Ecto neural progenitor cell (in vitro differentiated cells): ENCODE measurements at regions not wholly inside any gene's neighbourhood (a gene's known extent, or its start where the extent isn't known, plus 50 kb on each side); places are given as distances from the start of the nearest gene placed in this dataset.
"Not testable (repeated sequence)": the region's sequence is repeated elsewhere in the genome, so short reads cannot be mapped to it uniquely, and the experiment has no call there.

Source experiments
- DNase-seq: peaks from one replicate; pipeline ENCODE4 v3.0.0-alpha.2; 2018; ENCODE audit warnings: low spot score

DNA sequence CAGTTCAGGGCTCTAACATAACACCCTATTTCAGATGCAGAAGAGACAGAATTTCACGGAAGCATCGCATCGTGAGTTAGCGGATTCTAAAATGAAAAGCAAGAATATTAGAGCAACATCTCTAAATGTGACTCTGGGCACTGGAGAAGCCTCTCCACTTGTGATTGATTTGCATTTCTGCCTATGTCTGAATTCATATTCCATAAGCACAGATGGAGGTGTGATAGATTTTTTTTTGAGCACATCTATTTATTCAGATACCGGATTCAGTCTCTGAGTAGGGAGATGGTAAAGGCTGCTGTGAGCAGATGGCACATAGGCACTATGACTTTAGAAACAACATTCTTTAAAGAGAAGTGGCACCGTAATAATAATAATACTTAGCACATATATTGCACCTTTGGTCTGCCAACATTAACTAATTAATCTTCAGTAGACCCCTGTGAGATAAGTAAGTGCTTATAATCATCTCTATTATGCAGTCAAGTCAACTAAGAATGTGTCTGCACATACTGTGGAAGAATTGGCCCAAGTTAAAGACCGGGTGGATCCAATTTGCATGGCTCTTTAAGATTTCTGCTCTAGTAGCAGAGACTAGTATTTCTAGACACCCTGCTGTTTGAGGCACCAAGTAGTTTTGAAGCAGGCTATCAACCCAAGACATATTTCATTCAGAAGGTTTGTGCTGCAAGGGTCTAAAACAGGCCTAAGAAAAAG lies 685.0 kb downstream of the CETN3 start:
- no peak for DNase-seq

DNA sequence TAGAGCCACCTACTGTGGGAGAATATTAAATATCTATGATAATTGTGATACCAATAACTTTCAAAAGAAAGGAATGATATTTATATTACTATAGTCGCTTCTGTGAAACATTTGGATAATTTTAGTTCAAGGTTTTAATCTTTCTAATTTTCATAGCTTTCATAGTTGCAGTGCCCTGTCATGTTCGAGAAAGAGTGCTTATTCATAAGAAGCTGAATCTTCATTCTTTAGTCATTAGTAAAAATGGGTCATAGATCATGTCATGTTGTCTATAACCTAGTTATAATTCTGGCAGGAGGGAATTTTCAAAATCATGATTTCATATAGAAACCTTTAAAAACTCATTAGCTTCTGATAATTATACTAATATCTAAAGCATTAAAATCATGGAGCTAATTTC lies 685.6 kb downstream of the CETN3 start:
- DNase-seq = no peak

DNA sequence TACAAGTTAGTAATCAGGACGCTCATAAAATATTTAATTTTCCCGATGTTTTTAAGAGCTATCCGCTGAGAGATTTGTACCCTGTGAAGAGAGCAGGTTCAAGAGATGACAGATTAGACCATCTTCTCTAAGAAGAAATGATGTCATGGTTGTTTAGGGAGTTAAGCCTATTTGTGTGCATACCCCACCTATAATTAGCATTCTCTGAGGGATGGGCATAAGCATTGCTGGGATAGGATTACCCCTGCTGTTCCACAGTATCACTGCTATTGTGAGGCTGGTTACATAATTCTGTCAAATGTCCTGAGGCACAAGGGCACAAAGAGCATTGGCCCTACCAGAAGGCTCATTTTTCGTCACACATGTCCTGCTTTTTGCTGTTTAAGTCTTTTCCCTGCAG lies 687.0 kb downstream of the CETN3 start:
- no peak for DNase-seq

DNA sequence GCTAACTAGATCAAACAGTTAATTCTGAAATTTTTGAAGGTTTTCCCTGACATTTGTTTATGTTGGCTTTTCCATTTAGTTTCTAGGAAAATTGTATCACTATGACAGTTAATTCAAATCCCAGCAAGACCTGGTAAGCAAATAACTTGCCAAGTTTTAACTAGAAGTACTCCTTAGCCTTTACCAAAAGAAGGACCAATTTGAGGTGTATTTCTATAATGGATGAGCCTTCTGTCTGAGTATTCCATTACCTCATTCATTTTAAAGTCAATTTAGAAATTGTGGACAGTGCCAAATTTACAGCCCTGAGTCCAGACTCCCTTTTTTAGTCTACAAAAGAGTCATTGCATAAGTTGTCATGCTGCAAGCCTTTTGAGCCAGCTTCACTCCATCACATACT lies 687.6 kb downstream of the CETN3 start:
- no peak for DNase-seq

DNA sequence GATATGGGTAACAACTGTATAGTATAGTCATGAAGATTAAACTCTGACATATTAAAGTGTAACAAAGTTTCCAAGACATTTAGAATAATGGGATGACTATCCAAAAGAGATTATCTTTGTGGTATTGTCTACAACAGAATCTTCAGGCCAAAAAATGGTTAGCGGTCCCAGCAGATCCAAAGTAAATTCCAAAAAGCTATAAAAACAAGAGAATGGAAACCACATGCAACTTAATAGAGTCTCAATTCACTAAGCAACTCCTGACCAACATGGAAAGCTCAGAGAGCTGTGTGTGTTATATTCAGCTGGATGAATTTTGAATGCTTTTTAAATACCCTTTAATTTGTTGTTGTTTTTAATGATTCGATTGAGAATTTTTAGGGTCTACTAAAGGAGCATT lies 688.2 kb downstream of the CETN3 start:
- DNase-seq = no peak

DNA sequence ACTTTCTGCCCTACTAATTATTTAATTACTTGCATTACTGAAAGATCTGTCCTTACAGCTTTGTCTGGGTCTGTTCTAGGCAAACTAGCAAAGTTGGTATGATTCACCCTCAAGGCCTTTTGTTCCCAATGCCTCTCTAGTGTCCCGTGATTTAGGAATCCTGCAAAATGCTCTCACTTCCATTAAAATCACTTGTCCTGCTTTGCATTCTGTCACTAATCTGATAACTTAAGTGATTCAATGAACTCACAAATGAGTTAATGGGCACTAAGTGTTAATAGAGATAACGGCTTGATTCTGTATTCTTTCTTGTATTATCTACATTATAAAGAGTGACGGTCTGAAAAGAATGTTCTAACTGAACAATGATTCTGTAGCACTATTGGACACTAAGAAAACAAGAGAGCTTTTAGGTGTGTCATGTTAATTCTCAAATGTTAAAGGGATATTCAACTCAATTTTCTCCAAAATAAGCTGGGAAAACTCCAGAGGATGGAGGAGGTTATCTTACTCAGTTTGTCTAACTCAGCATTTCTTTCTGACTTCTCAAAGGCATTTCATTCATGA lies 697.3 kb downstream of the CETN3 start:
- no peak for DNase-seq

DNA sequence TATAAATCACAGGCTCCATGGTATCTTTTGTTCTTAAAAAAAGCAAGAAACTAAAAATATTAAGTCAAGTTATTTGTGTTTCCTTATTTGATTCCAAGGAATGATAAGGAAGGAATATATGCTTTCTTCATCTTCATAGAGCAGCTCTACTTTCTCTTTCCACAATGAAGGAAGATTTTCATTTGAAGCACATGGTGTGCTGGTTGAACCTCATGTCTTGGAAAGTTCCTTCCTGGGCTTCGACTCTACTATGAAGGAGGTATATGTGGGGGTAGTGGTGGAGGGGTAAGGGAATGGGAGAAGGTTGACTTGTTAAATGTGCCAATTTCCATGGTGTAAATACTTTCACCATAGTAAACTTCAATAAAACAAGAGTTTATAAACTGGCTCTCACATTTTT lies 698.0 kb downstream of the CETN3 start:
- DNase-seq = no peak

DNA sequence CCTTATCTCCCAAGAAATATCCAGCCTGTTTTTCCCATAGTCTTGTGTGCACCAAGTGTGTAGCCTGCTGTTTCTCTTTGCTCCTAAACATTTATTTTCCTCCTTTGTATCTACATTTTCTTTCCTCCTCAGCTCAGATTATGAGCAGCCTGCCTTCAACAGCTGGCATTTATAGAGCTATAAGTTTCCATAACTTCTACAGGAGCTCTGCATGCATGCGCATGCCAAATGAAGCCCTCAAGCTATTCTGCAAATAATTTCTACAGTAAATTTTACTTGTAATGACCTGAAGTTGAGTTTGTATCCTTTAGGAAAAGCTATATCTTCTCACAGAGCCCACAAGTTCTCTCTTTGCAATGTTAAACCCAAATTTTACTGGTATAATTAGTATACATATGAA lies 699.5 kb downstream of the CETN3 start:
- no peak for DNase-seq

DNA sequence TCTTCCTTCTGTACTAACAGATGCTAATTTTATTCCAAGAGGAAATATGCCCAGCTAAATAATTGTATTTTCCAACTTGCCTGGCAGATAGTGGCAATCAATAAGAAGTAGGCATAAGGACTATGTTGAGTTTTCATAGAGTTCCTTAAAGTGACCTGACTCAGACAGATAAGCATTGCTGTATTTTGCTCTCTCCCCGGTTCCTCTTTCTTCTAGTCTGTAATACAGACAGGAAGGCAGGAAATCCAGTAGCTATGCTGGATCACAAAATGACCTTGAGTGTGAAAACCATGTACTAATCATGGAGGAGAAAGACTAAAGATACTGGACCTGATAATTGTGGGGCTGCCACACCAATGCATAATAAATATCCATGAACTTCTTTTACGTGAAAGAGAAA lies 701.7 kb downstream of the CETN3 start:
- no peak for DNase-seq

DNA sequence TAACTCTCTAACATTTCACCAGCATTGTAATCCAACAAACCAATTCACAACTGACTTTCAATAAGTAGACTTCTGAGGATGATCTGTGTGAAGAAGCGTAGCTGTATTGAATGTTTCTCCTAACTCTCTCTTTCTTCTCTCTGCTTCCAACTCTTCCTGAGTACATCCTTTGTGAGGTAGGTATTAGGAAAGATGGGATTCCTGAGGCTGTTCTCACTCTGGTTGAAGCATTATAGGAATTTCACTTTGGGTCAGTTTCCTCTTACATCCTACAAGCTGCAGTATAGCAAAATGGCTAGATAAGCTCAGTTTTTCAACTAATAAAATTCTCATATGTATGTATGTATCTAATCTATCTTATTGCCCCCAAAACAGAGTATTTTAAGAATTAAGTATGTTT lies 702.8 kb downstream of the CETN3 start:
- DNase-seq = no peak

DNA sequence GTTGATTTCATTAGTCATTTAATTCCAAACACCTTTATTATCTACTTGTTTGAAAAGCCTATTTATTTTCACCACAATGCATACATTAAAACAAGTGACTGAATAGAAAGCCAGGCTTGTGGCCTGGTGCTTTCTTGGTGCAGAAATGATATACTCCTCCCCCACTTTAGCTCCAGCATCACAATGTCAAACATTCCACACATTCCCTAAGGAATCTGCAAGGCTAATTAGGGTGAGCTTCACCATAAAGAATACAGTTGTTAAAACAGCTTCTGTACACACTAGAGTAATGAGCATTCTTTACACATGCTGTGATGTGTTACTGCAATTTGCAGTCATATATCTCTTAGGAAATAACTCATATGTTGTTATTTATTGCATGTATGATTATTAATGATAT lies 705.7 kb downstream of the CETN3 start:
- DNase-seq = no peak

DNA sequence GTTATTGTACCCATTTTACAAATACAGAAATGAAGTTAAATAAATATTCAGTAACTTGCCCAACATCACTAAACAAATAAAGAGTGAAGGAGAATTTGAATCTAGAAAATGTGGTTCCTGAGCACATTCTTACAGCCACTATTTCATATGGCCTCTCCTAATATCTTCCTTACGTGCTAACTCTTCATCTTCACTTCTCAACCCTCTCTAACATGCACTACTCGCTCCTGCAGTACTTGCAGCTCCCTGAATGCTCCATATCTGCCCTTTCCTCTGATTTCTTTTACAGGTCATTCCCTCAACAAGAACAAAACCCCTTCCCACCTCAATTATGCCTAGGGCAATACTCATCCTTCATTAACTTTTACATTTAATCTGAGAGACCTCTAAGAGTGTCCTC lies 711.5 kb downstream of the CETN3 start:
- DNase-seq = no peak

DNA sequence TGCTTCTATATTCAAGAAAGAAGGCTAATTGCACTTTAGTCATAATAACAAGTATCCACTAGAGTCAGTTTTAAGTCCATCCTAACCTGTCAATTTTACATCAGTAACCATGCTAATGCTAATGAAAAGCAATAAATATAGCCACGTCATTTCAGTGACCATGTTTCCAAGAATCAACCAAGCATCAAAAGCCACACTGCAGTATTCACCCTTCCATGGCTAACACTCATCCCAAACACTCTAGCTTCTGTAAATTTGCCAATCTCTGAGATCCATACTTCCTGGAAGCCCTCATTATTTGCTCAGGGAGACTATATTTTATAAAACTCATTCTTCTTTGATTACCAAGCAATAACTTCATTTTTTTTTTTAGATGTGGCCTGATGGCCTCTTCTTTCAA lies 712.0 kb downstream of the CETN3 start:
- no peak for DNase-seq

DNA sequence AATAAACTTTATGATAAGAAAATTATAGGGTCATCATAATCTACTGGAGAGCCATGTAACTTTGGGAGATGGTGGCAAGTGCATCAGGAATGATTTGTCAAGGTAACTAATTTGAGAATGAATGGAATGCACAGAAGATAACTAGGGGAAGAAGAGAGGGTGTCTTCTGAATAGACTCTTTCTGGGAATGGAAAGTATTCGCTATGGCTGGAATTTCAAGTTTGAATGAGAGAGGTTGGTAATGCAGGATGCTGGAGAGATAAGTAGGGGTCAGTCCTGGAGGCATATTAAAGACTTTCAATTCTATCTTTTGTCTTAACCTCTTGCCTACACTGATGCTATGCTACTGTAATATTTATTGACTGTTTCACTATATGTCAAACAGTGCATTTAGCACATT lies 714.2 kb downstream of the CETN3 start:
- DNase-seq = no peak

DNA sequence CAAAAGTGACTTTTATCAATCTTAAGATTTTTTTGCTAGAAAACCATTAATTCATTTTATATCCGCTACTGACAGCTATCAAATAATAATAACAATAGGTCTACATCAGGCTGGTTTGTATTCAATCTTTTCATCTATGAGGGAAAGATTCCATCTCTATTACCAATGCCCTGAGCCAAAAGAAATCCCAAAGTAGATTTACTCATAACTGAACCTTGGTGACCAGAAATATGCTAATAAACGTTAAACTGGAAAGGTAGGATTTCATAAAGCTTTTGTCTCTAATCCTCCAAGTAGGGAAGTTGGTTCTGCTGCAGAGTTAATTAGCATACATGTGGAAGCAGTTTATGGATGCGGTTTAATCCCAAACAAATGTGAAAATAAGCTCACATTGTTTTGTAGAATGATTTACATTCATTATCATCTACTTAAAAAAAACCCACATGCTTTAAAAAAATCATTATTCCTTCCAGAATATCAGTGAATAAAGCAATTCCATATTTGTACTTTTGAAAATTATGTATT lies 715.5 kb downstream of the CETN3 start:
- no peak for DNase-seq

DNA sequence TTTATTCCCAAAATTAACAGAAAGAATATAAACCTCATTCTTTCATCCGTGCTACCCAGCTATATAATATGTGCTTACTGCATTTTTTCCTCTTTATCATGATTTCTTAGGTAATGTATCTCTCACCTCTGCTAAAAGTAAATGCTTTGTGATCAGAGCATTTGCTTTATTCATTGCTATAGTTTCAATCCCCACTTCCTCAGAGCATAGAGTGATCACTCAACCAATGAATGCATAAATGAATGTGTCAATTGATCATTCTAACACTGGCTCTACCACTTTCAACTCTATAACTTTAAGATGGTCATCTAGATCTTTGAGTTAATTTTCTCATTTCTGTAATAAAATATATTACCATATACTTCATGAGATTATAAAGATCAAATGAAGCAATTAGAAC lies 719.2 kb downstream of the CETN3 start:
- no peak for DNase-seq

DNA sequence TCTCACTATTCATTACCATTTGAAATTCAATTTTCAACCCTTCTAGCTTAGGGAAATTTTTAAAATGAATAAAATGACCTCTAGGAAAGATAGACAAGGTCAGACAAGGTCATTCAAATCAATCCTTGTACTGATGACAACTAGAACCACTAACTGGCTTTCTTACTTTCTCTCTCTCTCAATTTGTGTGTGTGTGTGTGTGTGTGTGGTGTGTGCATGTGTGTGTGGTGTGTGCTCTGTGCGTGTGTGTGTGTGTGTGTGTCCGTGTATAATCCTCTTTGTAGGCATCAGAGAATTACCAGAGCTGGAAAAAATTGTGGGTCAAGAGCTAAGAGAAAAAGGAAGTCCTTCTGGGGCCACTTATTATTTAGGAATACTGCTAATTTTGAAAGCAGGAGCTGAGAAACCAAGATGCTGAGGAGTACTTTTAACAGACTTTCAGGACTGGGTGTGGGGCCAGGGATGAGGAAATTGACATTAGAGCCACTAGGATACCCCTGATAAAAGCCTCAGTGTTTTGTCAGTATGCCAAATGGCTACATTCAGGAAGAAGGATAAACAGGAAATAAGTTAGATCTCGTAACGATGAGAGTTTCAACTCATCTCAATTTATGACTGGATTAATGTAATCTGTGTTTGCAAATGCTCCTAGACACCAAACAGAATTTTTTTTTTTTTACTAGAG lies 723.3 kb downstream of the CETN3 start:
- DNase-seq = no peak

DNA sequence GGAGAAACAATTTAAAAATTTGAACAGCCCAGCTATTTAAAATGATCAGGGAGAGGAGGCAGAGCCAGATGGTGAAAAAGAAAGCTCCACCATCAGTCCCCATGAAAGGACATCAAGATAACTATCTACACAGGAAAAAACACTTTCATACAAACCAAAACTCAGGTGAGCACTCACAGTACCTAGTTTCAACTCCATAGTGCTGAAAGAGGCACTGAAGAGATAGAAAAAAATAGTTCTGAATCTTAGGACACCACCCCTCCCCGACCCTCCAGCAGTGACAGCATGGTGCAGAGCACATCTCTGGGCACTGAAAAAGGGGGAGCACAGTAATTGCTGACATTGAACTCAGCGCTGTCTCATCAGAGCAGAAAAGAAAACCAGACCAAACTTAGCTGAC lies 732.9 kb downstream of the CETN3 start:
- no peak for DNase-seq

DNA sequence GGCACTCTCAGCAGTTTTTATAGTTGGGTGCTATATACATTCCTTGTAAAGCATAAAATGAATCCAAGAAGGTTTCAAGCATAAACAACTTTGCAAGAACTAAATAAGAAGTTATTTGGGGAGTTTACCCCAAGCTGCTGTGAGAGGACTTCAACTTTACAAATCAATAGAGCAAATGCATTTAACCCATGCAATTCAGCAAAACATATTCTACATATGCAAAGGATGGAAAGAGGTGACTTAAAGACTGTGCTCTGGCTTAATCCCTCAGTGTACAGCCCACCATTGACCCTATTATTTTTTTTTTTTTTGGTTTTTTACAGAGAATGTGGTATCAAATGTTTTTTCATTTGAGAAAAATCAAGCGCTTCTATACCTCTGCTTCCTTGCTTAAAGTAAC lies 736.5 kb downstream of the CETN3 start:
- DNase-seq = no peak

DNA sequence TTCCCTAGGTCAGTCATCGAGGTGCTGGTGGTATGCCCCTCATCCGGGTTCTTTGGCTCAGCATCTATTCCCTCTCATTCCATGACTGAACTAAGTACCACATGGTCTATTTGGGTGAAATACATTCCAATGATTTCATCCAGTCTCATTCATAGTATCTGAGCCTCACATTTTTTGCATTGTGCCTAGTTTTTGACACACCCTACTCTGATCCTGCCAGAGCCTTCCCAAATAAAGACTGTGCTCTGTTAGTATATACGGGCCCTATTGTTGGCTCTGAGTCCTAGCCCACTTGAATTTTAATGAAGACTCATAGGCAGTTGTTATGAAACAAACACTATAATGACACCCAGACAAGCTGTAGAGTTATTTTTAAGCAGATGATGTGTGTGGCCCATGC lies 740.7 kb downstream of the CETN3 start:
- DNase-seq = no peak

DNA sequence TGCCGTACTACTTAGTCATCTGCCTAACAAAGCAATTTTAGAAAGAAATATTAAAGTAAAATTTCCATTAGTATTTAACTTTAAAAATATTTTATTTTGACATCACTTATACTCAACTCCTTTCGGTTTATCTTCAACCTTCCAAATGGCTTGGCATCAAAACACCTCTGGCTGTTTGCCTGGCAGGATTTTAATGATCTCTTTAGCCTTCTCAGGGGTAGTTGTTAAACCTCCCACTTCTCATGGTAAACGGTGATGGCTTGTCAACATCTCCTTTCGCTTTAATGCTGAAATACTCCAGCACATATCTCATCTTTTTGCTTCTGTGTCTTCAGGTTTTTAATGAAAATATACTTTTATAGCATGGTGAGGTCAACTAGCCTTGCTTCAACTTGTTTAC lies 747.1 kb downstream of the CETN3 start:
- DNase-seq = no peak

DNA sequence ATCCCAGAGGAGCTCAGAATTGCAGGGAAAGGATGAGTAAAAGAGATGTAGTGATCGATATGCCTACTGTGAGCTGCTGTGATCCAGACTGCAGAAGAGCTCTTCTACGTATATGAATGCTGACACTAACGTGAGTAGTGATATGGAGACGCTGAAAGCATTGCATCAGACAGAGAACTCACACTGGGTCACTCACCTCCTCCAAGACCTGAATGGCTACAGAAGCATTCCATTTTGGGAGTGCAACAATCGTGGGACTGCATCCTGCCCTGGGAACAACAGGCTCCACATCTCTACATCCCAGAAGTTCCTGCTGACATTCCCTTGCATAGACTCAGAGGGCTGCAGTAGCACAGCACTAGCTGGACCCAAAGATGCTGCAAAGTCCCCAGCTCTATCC lies 755.9 kb upstream of the MEF2C start:
- DNase-seq = no peak

DNA sequence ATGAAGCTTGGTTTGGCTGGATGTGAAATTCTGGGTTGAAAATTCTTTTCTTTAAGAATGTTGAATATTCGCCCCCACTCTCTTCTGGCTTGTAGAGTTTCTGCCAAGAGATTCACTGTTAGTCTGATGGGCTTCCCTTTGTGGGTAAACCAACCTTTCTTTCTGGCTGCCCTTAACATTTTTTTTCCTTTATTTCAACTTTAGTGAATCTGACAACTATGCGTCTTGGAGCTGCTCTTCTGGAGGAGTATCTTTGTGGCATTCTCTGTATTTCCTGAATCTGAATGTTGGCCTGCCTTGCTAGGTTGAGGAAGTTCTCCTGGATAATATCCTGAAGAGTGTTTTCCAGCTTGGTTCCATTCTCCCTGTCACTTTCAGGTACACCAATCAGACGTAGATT lies 751.2 kb upstream of the MEF2C start:
- not testable (repeated sequence) for DNase-seq

DNA sequence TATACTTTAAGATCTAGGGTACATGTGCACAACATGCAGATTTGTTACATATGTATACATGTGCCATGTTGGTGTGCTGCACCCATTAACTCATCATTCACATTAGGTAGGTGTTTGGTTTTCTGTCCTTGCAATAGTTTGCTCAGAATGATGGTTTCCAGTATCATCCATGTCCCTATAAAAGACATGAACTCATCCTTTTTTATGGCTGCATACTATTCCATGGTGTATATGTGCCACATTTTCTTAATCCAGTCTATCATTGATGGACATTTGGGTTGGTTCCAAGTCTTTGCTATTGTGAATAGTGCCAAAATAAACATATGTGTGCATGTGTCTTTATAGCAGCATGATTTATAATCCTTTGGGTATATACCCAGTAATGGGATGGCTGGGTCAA lies 747.1 kb upstream of the MEF2C start:
- not testable (repeated sequence) for DNase-seq
